Panc1 (cell line): ENCODE measurements at regions not wholly inside any gene's neighbourhood (a gene's known extent, or its start where the extent isn't known, plus 50 kb on each side); places are given as distances from the start of the nearest gene placed in this dataset.

Experiments
- ATAC-seq: fragments of 200-7000 bp; cut with Tn5 transposase; 2 replicates; pipeline ENCODE4 v1.9.1; 2020; ENCODE audit warnings: mild to moderate bottlenecking, moderate library complexity
- BruUV-seq: library from RNA; stranded (reverse); fragments of 400-500 nt; replicated peaks from 2 replicates; lab custom pipeline; 2021; lab: Mats Ljungman, UMichigan
- CTCF ChIA-PET: fragments of 300-600 bp; sonication (Branson Sonifier 250); formaldehyde crosslinking; loops from one replicate; lab custom pipeline; 2022; ENCODE audit warnings: antibody characterized with exemption; lab: Charles Lee
- POLR2A ChIA-PET: fragments of 300-600 bp; sonication (Branson Sonifier 250); formaldehyde crosslinking; loops from one replicate; lab custom pipeline; 2022; ENCODE audit warnings: antibody characterized with exemption; lab: Charles Lee
- DNase-seq: peaks from one replicate; pipeline ENCODE4 v3.0.0-alpha.2; 2010; ENCODE audit warnings: low read depth, low spot score
- H3K27ac ChIP-seq: 2 replicates; pipeline ENCODE4 v1.5.1; 2011; ENCODE audit warnings: mild to moderate bottlenecking, low read length, inconsistent platforms
- H3K27me3 ChIP-seq: fragments of 200-500 bp; sonication (Bioruptor generic); 2 replicates; pipeline ENCODE4 v1.6.0; 2014; ENCODE audit warnings: low read length, inconsistent platforms; ENCODE audit not compliant: control insufficient read depth, insufficient read depth
- H3K36me3 ChIP-seq: fragments of 200-500 bp; sonication (Bioruptor generic); 2 replicates; pipeline ENCODE4 v1.5.1; 2014; ENCODE audit warnings: inconsistent platforms, mild to moderate bottlenecking, low read length, moderate library complexity; ENCODE audit not compliant: control insufficient read depth, insufficient read depth
- H3K4me1 ChIP-seq: 2 replicates; pipeline ENCODE4 v1.5.1; 2011; ENCODE audit warnings: inconsistent platforms, mild to moderate bottlenecking, low read length, moderate library complexity; ENCODE audit not compliant: control insufficient read depth, insufficient read depth
- H3K4me3 ChIP-seq, 2 experiments: 2 replicates each; pipeline ENCODE4 v1.5.1; 2011 to 2012; ENCODE audit warnings: low read depth in 2 of 2, low read length in 2 of 2, mild to moderate bottlenecking in 2 of 2, inconsistent platforms in 1 of 2, moderate library complexity in 1 of 2
- H3K9me3 ChIP-seq: fragments of 200-500 bp; sonication (Bioruptor generic); 2 replicates; pipeline ENCODE4 v1.5.1; 2014; ENCODE audit warnings: low read depth, mild to moderate bottlenecking, inconsistent platforms, low read length, moderate library complexity; ENCODE audit not compliant: control insufficient read depth, insufficient read depth
- POLR2AphosphoS5 ChIP-seq: IDR thresholded peaks from 2 replicates; pipeline ENCODE4 v1.6.1; 2012; ENCODE audit warnings: mild to moderate bottlenecking, low read depth, low read length, moderate library complexity
- SIN3A ChIP-seq: IDR thresholded peaks from 2 replicates; pipeline ENCODE4 v1.6.1; 2012; ENCODE audit warnings: low read depth, mild to moderate bottlenecking, low read length, moderate library complexity, borderline replicate concordance; ENCODE audit not compliant: insufficient read depth
- TCF7L2 ChIP-seq: IDR thresholded peaks from 2 replicates; pipeline ENCODE4 v1.6.1; 2011; ENCODE audit warnings: mild to moderate bottlenecking, low read depth, low read length, inconsistent platforms
- in situ Hi-C: cut with HindIII; loops from 2 replicates; pipeline ENCODE4 v1.10.0; 2016; ENCODE audit warnings: low sequenced_read_pairs, low pct_unique_long_range_greater_than_20kb
- intact Hi-C: fragments of 100-400 bp; cut with micrococcal nuclease; formaldehyde crosslinking; loops from one replicate; pipeline ENCODE4 v1.10.0; 2022; ENCODE audit not compliant: unreplicated experiment
- TF ChIP-seq, protein P1 (sequence below), 2 experiments: IDR thresholded peaks; 2 replicates each; pipeline ENCODE4 v1.6.1; 2011 to 2012; ENCODE audit warnings: low read depth in 2 of 2, control low read depth in 1 of 2, low read length in 1 of 2, mild to moderate bottlenecking in 1 of 2, moderate library complexity in 1 of 2; ENCODE audit not compliant: insufficient read depth in 1 of 2
- TF ChIP-seq, protein P2 (sequence below): fragments of 450-650 bp; IDR thresholded peaks from 2 replicates; pipeline ENCODE4 v1.5.1; 2017; ENCODE audit warnings: mild to moderate bottlenecking

DNA sequence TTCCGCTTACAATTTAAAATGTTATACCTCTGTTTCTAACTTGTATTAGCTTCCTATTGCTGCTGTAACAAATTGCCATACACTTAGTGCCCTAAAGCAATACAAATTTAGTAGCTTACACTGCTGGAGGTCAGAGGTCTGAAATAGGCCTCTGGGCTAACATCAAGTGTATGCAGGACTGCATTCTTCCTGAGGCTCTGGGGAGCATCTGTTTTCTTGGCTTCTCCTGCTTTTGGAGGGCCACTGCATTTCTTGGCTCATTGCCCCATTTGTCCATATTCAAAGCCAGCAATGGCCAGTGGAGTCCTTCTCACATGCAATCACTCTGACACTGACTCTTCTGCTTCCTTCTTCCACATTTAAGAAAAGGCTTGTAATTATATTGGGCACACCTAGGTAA, 639.8 kb upstream of the INTU start:
- ATAC-seq (no peak), DNase-seq (no peak)
- no peak overlapping the region for H3K4me3 ChIP-seq
- POLR2A ChIA-PET, result no interaction called here
- no TSS peak for BruUV-seq
- CTCF ChIA-PET, result no interaction called here
- H3K27ac ChIP-seq, result no peak overlapping the region
- in situ Hi-C loops, result no loop called here
- H3K4me1 ChIP-seq, result no peaks in the 10 kb centered on the region
- no peaks in the 10 kb centered on the region for H3K36me3 ChIP-seq
- TF ChIP-seq, protein P1, sequence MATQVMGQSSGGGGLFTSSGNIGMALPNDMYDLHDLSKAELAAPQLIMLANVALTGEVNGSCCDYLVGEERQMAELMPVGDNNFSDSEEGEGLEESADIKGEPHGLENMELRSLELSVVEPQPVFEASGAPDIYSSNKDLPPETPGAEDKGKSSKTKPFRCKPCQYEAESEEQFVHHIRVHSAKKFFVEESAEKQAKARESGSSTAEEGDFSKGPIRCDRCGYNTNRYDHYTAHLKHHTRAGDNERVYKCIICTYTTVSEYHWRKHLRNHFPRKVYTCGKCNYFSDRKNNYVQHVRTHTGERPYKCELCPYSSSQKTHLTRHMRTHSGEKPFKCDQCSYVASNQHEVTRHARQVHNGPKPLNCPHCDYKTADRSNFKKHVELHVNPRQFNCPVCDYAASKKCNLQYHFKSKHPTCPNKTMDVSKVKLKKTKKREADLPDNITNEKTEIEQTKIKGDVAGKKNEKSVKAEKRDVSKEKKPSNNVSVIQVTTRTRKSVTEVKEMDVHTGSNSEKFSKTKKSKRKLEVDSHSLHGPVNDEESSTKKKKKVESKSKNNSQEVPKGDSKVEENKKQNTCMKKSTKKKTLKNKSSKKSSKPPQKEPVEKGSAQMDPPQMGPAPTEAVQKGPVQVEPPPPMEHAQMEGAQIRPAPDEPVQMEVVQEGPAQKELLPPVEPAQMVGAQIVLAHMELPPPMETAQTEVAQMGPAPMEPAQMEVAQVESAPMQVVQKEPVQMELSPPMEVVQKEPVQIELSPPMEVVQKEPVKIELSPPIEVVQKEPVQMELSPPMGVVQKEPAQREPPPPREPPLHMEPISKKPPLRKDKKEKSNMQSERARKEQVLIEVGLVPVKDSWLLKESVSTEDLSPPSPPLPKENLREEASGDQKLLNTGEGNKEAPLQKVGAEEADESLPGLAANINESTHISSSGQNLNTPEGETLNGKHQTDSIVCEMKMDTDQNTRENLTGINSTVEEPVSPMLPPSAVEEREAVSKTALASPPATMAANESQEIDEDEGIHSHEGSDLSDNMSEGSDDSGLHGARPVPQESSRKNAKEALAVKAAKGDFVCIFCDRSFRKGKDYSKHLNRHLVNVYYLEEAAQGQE (IDR thresholded peaks at IDR 0.05; ENCODE audit: insufficient read depth in 1 of 2, low read depth in 2 of 2, low read length in 1 of 2), result no peak
- TF ChIP-seq, protein P2, sequence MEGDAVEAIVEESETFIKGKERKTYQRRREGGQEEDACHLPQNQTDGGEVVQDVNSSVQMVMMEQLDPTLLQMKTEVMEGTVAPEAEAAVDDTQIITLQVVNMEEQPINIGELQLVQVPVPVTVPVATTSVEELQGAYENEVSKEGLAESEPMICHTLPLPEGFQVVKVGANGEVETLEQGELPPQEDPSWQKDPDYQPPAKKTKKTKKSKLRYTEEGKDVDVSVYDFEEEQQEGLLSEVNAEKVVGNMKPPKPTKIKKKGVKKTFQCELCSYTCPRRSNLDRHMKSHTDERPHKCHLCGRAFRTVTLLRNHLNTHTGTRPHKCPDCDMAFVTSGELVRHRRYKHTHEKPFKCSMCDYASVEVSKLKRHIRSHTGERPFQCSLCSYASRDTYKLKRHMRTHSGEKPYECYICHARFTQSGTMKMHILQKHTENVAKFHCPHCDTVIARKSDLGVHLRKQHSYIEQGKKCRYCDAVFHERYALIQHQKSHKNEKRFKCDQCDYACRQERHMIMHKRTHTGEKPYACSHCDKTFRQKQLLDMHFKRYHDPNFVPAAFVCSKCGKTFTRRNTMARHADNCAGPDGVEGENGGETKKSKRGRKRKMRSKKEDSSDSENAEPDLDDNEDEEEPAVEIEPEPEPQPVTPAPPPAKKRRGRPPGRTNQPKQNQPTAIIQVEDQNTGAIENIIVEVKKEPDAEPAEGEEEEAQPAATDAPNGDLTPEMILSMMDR, result no peak
- TF ChIP-seq SIN3A, result no peak
- no peak for TF ChIP-seq TCF7L2
- no peak for TF ChIP-seq POLR2AphosphoS5
- H3K9me3 ChIP-seq, result no peaks in the 10 kb centered on the region
- intact Hi-C loops, result no loop called here
- H3K27me3 ChIP-seq, result no peaks in the 10 kb centered on the region

DNA sequence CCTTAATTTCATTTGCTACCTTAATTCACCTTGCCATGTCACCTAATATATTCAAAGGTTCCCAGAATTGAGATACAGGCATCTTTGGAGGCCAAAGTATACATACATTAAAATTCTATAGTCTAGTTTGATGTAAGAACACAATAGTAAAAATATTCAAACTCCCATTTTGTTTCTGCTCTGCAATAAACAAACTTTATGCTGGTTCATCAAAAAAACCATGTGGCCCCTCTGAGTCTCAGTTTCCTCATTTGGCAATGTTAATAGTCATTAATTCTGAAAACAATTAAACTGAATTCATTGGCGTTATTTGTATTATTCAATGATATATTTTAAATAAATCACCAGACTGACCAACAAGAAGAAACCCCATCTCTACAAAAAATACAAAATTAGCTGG, 639.4 kb upstream of the INTU start:
- in situ Hi-C loops, result no loop called here

More for the DNA sequence above, 639.4 kb upstream of the INTU start:
- TF ChIP-seq, protein P2, result no peak
- TF ChIP-seq, protein P1 (IDR thresholded peaks at IDR 0.05; ENCODE audit: insufficient read depth in 1 of 2, low read depth in 2 of 2, low read length in 1 of 2), result no peak
- TF ChIP-seq POLR2AphosphoS5 (no peak), SIN3A (no peak), TCF7L2 (no peak)
- ATAC-seq (no peak), DNase-seq (no peak)
- H3K9me3 ChIP-seq, result no peaks in the 10 kb centered on the region
- H3K27me3 ChIP-seq, result no peaks in the 10 kb centered on the region
- no peaks in the 10 kb centered on the region for H3K36me3 ChIP-seq
- no TSS peak for BruUV-seq
- intact Hi-C loops, result no loop called here
- no peak overlapping the region for H3K27ac ChIP-seq
- POLR2A ChIA-PET, result no interaction called here
- H3K4me1 ChIP-seq, result no peaks in the 10 kb centered on the region
- no peak overlapping the region for H3K4me3 ChIP-seq
- CTCF ChIA-PET, result no interaction called here
